HG02981 (cell line): ENCODE measurements at regions not wholly inside any gene's neighbourhood (a gene's known extent, or its start where the extent isn't known, plus 50 kb on each side); places are given as distances from the start of the nearest gene placed in this dataset.
"Not testable (repeated sequence)": the region's sequence is repeated elsewhere in the genome, so short reads cannot be mapped to it uniquely, and the experiment has no call there.

ENCODE experiments used
- ATAC-seq: cut with Tn5 transposase; IDR thresholded peaks from one replicate; pipeline ENCODE4 v1.9.1; 2021; ENCODE audit warnings: mild to moderate bottlenecking, moderate library complexity; ENCODE audit not compliant: unreplicated experiment

DNA sequence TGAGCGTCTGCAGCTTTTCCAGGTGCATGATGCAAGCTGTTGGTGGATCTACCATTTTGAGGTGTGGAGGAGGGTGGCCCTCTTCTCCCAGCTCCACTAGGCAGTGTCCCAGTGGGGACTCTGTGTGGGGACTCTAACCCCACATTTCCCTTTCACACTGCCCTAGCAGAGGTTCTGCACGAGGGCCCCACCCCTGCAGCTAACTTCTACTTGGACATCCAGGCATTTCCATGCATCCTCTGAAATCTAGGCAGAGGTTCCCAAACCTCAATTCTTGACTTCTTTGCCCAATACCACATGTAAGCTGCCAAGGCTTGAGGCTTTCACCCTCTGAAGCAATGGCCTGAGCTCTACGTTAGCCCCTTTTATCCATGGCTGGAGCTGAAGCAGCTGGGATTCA lies 61.4 kb upstream of the HGFAC start:
- not testable (repeated sequence) for ATAC-seq

DNA sequence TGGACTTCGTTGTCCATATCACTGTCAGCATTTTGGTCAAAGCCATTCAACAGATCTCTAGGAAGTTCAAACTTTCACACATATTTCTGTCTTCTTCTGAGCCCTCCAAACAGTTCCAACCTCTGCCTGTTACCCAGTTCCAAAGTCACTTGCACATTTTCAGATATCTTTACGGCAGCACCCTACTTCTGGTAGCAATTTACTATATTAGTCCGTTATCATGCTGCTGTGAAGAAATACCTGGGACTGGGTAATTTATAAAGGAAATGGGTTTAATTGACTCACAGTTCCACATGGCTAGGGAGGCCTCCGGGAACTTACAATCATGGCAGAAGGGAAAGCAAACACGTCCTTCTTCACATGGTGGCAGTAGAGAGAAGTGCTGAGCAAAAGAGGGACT lies 60.6 kb upstream of the HGFAC start:
- not testable (repeated sequence) for ATAC-seq

- no peak for ATAC-seq
Measured at GRCh38 chr4:3382251-3382650, 59.5 kb upstream of the HGFAC start.

DNA sequence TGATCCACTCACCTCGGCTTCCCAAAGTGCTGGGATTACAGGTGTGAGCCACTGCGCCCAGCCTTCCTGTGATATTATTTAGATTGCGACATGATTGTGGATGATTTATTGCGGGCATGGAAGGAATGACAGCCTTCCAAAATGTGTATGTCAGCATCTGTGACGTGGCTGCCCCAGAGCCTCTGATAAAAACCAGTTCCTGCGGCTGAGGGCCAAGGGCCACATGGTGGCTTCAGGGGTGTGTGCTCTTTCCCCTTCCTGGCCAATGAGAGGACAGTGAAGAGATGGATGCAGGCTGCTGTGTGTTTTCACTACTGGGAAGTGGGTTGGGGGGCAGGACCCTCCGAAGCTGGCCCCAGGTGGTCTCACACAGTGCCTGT lies 57.4 kb upstream of the HGFAC start:
- no peak for ATAC-seq

- no peak for ATAC-seq
Measured at GRCh38 chr4:3384771-3385710, 56.7 kb upstream of the HGFAC start.

DNA sequence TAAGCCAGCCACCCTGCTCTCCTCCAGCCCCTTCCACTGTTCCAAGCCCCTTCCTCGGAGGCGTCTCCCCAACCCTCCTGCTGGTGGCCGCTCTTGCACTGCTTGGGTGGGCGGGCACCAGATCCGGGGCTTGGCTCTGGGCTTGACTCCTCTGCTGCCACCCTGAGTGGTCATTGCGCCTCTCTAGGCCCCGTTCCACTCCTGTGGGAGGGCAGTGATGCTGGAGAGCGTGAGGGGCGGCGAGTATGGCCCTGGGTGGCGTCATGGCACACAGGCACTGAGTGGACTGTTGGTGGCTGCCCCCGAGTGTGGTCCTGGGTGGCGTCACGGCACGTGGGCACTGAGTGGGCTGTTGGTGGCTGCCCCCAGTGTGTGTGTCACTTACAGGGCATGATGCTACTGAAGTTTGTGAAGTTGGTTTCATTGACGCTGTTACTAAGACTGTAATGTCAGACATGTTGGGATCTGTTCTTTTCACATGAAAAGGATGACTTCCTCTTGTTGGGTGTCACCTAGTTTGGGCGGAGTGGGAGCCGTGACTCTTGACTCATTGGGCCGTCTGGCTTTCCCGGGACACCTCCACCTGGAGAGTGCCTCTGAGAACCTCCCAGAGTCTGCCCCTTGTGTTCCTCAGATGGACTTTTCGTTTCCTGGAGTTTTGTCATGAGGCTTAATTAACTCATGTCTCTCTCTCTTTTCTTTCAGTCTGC lies 55.9 kb upstream of the HGFAC start:
- ATAC-seq = no peak

DNA sequence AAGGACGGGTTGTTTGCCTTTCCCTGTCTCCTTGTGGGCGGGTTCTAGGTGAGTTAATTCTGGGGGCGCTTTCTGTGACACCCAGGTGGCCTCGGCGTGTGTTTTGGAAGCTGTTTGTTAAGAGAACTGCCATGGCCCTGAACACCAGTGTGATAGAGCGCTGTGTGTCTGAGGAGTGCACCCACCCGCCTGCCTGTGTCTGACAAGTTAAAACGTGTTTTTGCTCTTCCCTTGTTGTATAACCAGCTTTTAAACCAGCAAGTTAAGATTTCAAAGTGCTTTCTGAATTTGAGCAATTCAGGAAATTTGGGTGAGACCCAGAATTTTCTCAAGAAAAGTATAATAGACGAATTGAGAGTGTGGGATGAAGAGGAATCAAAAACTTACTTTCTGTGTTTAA lies 55.2 kb upstream of the HGFAC start:
- no peak for ATAC-seq

DNA sequence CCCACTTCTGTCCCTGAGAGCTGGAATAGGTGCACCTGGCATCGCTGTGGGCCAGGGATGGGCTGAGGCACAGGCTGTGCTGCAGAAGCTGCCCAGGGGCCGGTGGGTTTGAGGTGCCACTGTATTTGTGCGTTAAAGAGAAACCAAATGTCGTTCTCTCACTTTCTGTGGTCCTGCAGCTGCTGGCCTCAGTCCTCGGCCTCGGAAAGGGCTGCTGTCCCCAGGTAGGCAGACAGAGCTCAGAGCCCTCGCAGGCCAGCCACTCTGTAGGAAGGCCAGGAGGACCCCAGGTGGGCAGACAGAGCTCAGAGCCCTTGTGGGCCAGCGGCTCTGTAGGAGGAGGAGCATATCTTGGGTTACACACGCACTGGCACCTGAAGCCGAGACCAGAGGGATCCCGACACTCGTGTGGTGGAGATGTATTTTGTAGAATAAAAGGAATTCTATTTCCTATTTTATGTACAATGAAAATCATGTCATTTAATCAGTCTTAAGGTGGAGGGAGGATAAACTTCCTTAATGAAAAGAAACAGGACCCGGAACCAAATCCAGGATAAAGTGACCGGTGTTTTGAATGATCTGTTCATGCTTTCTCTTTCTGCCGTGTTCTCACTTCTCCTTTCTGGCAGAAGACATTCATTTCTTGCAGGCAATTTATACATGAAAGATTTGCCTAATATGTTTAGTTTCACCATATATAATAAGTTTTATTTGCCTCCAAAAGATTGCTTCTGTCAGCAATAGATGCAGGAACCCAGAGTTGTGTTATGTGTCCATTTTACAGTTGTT lies 54.4 kb upstream of the HGFAC start:
- ATAC-seq = peak; percentile 45

DNA sequence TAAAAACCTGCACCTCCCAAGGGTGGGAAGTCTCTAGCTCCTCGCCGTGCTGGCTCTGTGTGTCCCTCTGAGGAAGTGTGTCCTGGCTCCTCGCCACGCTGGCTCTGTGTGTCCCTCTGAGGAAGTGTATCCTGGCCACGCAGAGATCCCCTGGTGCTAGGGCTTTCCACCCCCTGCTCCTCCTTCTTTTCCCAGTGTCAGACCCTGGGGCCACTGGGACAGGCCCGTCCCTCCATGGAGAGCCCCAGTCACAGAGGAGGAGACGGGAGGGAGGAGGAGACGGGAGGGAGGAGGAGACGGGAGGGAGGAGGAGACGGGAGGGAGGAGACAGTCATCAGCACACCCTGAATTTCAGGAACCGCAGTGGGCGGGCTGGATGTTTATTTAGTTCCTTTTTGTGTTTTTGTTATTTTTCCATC lies 53.8 kb upstream of the HGFAC start:
- peak; percentile 21 for ATAC-seq

DNA sequence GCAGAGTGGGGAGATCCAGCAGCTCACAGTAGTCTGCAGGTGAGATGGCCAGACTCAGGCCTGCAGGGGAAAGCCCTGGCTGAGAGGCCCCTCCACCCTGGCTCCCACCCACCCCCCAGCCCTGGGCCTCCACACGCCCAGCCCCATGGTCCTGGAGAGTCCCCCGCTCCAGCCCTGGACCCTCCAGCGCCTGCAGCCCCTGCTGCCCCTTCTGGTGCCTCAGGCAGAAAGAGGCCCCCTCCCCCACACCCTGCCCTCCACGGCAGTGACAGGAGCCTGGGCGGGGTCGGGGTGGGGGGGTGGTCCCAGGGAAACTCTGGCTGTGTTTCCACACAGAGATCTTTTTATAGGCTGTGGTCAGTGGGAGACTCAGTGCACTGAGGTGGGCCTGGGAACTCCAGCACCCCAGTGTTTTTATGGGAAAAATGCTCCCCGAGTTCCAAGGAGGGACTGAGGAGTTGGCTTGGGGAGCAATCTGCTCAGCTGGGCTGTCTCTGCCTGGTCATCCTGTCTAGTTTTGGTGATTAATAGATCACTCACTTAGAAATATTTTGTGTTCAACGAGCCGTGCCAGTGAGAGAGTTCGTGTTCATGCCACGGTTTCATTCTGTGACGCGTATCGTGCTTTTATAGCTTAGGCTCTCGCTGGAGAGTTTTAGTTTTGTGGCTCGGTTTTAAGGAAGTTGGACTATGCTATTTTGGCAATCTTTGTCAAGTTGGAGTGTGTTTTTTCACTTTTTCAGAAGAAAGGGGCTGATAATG lies 53.1 kb upstream of the HGFAC start:
- ATAC-seq = peak; percentile 65

DNA sequence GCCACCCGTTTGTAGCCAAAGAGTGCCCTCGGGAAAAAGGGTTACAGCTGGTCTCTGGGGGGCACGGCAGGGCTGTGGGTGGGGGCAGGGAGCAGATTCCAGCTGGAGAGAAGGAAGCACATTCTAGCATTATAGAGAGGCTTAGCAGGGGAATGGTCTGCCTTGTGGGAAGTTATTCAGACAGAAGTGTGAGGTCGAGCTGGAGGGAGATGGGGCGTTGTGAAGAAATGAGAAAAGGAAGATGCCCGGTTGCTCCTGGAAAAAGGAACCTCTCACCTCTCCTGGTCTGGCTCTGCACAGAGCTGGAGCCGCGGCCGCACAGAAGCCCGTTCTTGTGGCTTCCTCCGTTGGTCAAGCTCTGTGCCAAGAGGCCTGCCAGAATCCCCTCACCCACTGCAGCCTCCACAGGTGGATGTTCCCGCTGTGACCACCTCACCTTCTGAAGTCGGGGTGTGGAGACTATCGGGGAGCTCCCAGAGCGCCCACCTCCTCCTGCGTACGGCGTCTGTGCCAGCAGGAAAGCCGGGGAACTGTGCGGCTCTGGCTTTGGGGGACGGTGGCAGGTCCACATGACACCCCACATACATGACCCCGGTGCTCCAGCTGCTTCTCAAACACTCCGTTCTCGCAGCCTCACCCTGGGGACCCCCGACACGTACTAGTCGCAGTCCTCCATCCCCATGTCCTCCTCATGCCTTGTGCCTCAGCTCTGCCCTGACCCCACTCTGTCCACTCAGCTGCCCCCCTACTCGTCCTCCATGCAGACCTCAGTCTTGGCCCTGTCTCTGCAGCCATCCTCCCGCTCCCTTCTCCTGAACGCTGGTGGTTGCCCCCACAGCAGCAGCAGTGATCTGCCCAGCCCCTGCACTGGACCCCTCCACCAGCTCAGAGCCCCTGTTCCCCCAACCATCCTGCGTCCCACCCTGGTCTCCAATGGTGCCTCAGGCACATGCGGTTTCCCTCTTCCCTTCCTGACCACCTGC lies 52.2 kb upstream of the HGFAC start:
- no peak for ATAC-seq

GRCh38 chr4:3390288-3390811 lies 51.4 kb upstream of the HGFAC start:
- no peak for ATAC-seq

DNA sequence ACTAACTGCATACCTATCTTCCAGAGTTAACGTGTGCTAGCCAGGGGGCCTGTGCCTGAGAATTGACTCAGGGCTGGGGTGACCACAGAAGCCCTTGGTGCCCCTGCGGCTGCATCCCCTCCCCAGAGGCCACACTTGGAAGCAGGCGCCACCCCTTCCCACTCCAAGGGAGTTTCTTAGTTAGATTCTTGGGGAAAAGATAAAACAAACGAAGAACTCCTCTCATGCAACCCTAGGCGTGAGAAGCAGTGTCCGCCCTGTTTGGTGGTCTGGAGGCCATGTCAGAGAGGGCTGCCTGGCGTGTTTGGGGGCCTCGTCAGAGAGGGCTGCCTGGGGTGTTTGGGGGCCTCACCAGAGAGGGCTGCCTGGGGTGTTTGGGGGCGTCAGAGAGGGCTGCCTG lies 50.3 kb upstream of the HGFAC start:
- no peak for ATAC-seq
